Astrocyte (in vitro differentiated cells and primary cell): ENCODE measurements at regions not wholly inside any gene's neighbourhood (a gene's known extent, or its start where the extent isn't known, plus 50 kb on each side); places are given as distances from the start of the nearest gene placed in this dataset.

ENCODE experiments used
- DNase-seq: peaks from one replicate; pipeline ENCODE4 v3.0.0-alpha.2; 2010; ENCODE audit warnings: low read depth
- FAIRE-seq: peaks from 2 replicates; lab custom pipeline; 2011; peaks lifted over from hg19 to GRCh38; lab: Jason Lieb, UNC
- H2AFZ ChIP-seq: 2 replicates; pipeline ENCODE4 v1.6.0; 2012; ENCODE audit warnings: low read depth, low read length, inconsistent platforms
- H3K27ac ChIP-seq: 2 replicates; pipeline ENCODE4 v1.5.1; 2011; ENCODE audit warnings: low read depth, low read length, inconsistent platforms
- H3K27me3 ChIP-seq: 2 replicates; pipeline ENCODE4 v1.6.0; 2011; ENCODE audit warnings: low read length, inconsistent platforms; ENCODE audit not compliant: insufficient read depth
- H3K36me3 ChIP-seq: 2 replicates; pipeline ENCODE4 v1.5.1; 2011; ENCODE audit warnings: low read length, inconsistent platforms; ENCODE audit not compliant: insufficient read depth
- H3K4me1 ChIP-seq: 2 replicates; pipeline ENCODE4 v1.5.1; 2011; ENCODE audit warnings: low read length, inconsistent platforms; ENCODE audit not compliant: insufficient read depth
- H3K4me2 ChIP-seq: 2 replicates; pipeline ENCODE4 v1.6.0; 2012; ENCODE audit warnings: low read length, inconsistent platforms
- H3K4me3 ChIP-seq: 2 replicates; pipeline ENCODE4 v1.5.1; 2011; ENCODE audit warnings: low read depth, mild to moderate bottlenecking, low read length, inconsistent platforms; ENCODE audit not compliant: insufficient read depth
- H3K79me2 ChIP-seq: 2 replicates; pipeline ENCODE4 v1.6.0; 2012; ENCODE audit warnings: mild to moderate bottlenecking, low read length, inconsistent platforms; ENCODE audit not compliant: insufficient read depth
- H3K9ac ChIP-seq: 2 replicates; pipeline ENCODE4 v1.6.0; 2012; ENCODE audit warnings: mild to moderate bottlenecking, low read length, inconsistent platforms
- H3K9me3 ChIP-seq: 2 replicates; pipeline ENCODE4 v1.5.1; 2012; ENCODE audit warnings: low read depth, mild to moderate bottlenecking, low read length, inconsistent platforms; ENCODE audit not compliant: insufficient read depth
- H4K20me1 ChIP-seq: 2 replicates; pipeline ENCODE4 v1.6.0; 2012; ENCODE audit warnings: low read length, inconsistent platforms; ENCODE audit not compliant: insufficient read depth
- H3K27ac Mint-ChIP-seq: one replicate; pipeline ENCODE4 v1.8.0; 2021; ENCODE audit warnings: mild to moderate bottlenecking, mixed read lengths; ENCODE audit not compliant: unreplicated experiment
- H3K27me3 Mint-ChIP-seq: one replicate; pipeline ENCODE4 v1.8.0; 2021; ENCODE audit warnings: low read depth, mixed read lengths; ENCODE audit not compliant: unreplicated experiment
- H3K36me3 Mint-ChIP-seq: one replicate; pipeline ENCODE4 v1.8.0; 2021; ENCODE audit warnings: low read depth, mixed read lengths; ENCODE audit not compliant: unreplicated experiment
- H3K4me1 Mint-ChIP-seq: one replicate; pipeline ENCODE4 v1.8.0; 2021; ENCODE audit warnings: low read depth, mixed read lengths; ENCODE audit not compliant: unreplicated experiment
- H3K4me3 Mint-ChIP-seq: one replicate; pipeline ENCODE4 v1.8.0; 2021; ENCODE audit warnings: mild to moderate bottlenecking, moderate library complexity, mixed read lengths; ENCODE audit not compliant: unreplicated experiment
- H3K9me3 Mint-ChIP-seq: one replicate; pipeline ENCODE4 v1.8.0; 2021; ENCODE audit warnings: mild to moderate bottlenecking, mixed read lengths; ENCODE audit not compliant: unreplicated experiment
- EZH2 ChIP-seq: IDR thresholded peaks from 2 replicates; pipeline ENCODE4 v1.6.1; 2012; ENCODE audit warnings: mild to moderate bottlenecking, low read length, inconsistent platforms; ENCODE audit not compliant: insufficient read depth
- TF ChIP-seq, protein P1 (sequence below): IDR thresholded peaks from 2 replicates; pipeline ENCODE4 v1.5.1; 2011; ENCODE audit warnings: low read depth, mild to moderate bottlenecking, inconsistent platforms, low read length, moderate library complexity; ENCODE audit not compliant: insufficient read depth

DNA sequence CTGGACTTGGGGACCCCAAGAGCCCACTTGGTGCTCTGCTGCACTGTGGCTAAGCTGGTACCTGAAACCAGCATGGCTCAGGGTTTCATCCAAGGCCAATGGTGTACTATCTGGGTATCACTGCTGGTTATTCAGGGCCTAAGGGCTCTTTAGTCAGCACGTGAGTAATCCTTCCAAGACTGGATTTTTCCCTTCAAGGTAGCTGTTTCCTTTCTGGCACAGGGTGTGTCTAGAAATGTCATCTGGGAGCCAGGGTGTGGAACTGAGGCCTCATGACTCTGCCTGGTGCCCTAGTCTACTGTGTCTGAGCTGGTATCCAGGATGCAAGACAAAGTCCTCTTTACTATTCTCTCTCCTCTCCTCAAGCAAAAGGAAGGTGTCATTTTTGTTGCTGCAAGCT lies 99.0 kb upstream of the QRFPR start:
- no peaks in the 10 kb centered on the region for H3K79me2 ChIP-seq
- no peak overlapping the region for H3K9ac ChIP-seq
- no peak overlapping the region for H3K4me3 Mint-ChIP-seq
- FAIRE-seq (no peak), DNase-seq (no peak)
- H4K20me1 ChIP-seq = no peaks in the 10 kb centered on the region
- H2AFZ ChIP-seq = no peak overlapping the region
- no peak overlapping the region for H3K27ac ChIP-seq
- no peaks in the 10 kb centered on the region for H3K9me3 Mint-ChIP-seq
- no peaks in the 10 kb centered on the region for H3K9me3 ChIP-seq
- no peaks in the 10 kb centered on the region for H3K4me1 ChIP-seq
- H3K27ac Mint-ChIP-seq = no peak overlapping the region
- no peaks in the 10 kb centered on the region for H3K27me3 ChIP-seq
- no peaks in the 10 kb centered on the region for H3K36me3 Mint-ChIP-seq
- TF ChIP-seq EZH2 = no peak
- TF ChIP-seq, protein P1, sequence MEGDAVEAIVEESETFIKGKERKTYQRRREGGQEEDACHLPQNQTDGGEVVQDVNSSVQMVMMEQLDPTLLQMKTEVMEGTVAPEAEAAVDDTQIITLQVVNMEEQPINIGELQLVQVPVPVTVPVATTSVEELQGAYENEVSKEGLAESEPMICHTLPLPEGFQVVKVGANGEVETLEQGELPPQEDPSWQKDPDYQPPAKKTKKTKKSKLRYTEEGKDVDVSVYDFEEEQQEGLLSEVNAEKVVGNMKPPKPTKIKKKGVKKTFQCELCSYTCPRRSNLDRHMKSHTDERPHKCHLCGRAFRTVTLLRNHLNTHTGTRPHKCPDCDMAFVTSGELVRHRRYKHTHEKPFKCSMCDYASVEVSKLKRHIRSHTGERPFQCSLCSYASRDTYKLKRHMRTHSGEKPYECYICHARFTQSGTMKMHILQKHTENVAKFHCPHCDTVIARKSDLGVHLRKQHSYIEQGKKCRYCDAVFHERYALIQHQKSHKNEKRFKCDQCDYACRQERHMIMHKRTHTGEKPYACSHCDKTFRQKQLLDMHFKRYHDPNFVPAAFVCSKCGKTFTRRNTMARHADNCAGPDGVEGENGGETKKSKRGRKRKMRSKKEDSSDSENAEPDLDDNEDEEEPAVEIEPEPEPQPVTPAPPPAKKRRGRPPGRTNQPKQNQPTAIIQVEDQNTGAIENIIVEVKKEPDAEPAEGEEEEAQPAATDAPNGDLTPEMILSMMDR = no peak
- H3K36me3 ChIP-seq = no peaks in the 10 kb centered on the region
- H3K4me1 Mint-ChIP-seq = no peaks in the 10 kb centered on the region
- no peak overlapping the region for H3K4me3 ChIP-seq
- H3K4me2 ChIP-seq = no peak overlapping the region
- H3K27me3 Mint-ChIP-seq = peaks cover 2% of the 10 kb centered on the region

GRCh38 chr4:121477480-121477879 lies 96.7 kb upstream of the QRFPR start:
- H3K9me3 Mint-ChIP-seq = no peaks in the 10 kb centered on the region
- peaks cover 2% of the 10 kb centered on the region for H3K27me3 Mint-ChIP-seq
- Histone ChIP-seq H3K4me3 (no peak overlapping the region), H3K79me2 (no peaks in the 10 kb centered on the region), H4K20me1 (no peaks in the 10 kb centered on the region), H3K9ac (no peak overlapping the region), H3K4me2 (no peak overlapping the region), H3K4me1 (no peaks in the 10 kb centered on the region), H3K9me3 (no peaks in the 10 kb centered on the region), H3K27ac (no peak overlapping the region), H2AFZ (no peak overlapping the region), H3K36me3 (no peaks in the 10 kb centered on the region), H3K27me3 (no peaks in the 10 kb centered on the region)
- TF ChIP-seq EZH2 = no peak
- TF ChIP-seq, protein P1 = no peak
- H3K4me1 Mint-ChIP-seq = no peaks in the 10 kb centered on the region
- H3K27ac Mint-ChIP-seq = no peak overlapping the region
- H3K4me3 Mint-ChIP-seq = no peak overlapping the region
- FAIRE-seq (no peak), DNase-seq (no peak)
- H3K36me3 Mint-ChIP-seq = no peaks in the 10 kb centered on the region

DNA sequence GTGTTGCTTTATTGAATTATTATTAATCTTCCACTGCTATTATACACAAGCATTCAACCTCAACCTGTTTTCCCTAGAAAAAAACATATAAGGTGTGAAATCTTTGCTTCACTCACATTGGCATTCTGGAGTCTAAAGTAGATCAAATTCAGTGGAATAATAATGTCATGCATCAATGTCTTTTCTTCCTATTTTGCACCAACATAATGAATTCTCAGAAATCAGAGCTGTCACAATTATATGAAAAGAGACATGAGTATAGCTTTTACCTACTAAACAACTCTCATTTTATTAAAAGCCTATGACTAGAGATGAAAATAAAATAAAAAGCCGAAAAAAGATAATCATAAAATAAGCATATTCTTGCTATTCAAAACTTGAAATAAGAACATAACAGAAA lies 96.3 kb upstream of the QRFPR start:
- no peaks in the 10 kb centered on the region for H3K79me2 ChIP-seq

More for the DNA sequence above, 96.3 kb upstream of the QRFPR start:
- no peak for FAIRE-seq
- Histone ChIP-seq H3K9me3 (no peaks in the 10 kb centered on the region), H3K4me2 (no peak overlapping the region), H3K27ac (no peak overlapping the region), H2AFZ (no peak overlapping the region), H3K36me3 (no peaks in the 10 kb centered on the region), H3K27me3 (no peaks in the 10 kb centered on the region), H3K9ac (no peak overlapping the region), H3K4me1 (no peaks in the 10 kb centered on the region), H3K4me3 (no peak overlapping the region), H4K20me1 (no peaks in the 10 kb centered on the region)
- Mint-ChIP-seq H3K36me3 (no peaks in the 10 kb centered on the region), H3K27me3 (peaks cover 1% of the 10 kb centered on the region), H3K9me3 (no peaks in the 10 kb centered on the region), H3K4me1 (no peaks in the 10 kb centered on the region), H3K27ac (no peak overlapping the region), H3K4me3 (no peak overlapping the region)
- TF ChIP-seq, protein P1 = no peak
- TF ChIP-seq EZH2 = no peak
- DNase-seq = no peak
